ENCODE measurements at regions not wholly inside any gene's neighbourhood (a gene's known extent, or its start where the extent isn't known, plus 50 kb on each side); places are given as distances from the start of the nearest gene placed in this dataset.
"Not testable (repeated sequence)": the region's sequence is repeated elsewhere in the genome, so short reads cannot be mapped to it uniquely, and the experiment has no call there.

- POLR2A ChIA-PET; CTCF ChIA-PET; H3K36me3 ChIP-seq (ENCODE audit: control insufficient read depth in 2 of 2, insufficient read depth in 1 of 2, low read length in 2 of 2); H3K4me1 ChIP-seq (ENCODE audit: control insufficient read depth, insufficient read depth, low read length); H3K9me3 ChIP-seq (ENCODE audit: control insufficient read depth, insufficient read depth, low read depth, low read length); H3K27ac ChIP-seq (ENCODE audit: extremely low read depth, low read depth, low read length); H3K4me3 ChIP-seq (ENCODE audit: low read depth, low read length): not testable (repeated sequence)
These were observed 69.1 kb upstream of the PLGLB2 start for GRCh38 chr2:87678742-87679173.

GRCh38 chr2:87679950-87680349 lies 67.9 kb upstream of the PLGLB2 start:
- H3K4me1 ChIP-seq (ENCODE audit: control insufficient read depth, insufficient read depth, low read length); H3K36me3 ChIP-seq (ENCODE audit: control insufficient read depth in 2 of 2, insufficient read depth in 1 of 2, low read length in 2 of 2); CTCF ChIA-PET; POLR2A ChIA-PET; H3K9me3 ChIP-seq (ENCODE audit: control insufficient read depth, insufficient read depth, low read depth, low read length); H3K4me3 ChIP-seq (ENCODE audit: low read depth, low read length); H3K27ac ChIP-seq (ENCODE audit: extremely low read depth, low read depth, low read length): not testable (repeated sequence)

- H3K9me3 ChIP-seq (ENCODE audit: control insufficient read depth, insufficient read depth, low read depth, low read length); H3K4me3 ChIP-seq (ENCODE audit: low read depth, low read length); H3K27ac ChIP-seq (ENCODE audit: extremely low read depth, low read depth, low read length); CTCF ChIA-PET; H3K4me1 ChIP-seq (ENCODE audit: control insufficient read depth, insufficient read depth, low read length); H3K36me3 ChIP-seq (ENCODE audit: control insufficient read depth in 2 of 2, insufficient read depth in 1 of 2, low read length in 2 of 2); POLR2A ChIA-PET: not testable (repeated sequence)
These were observed 67.2 kb upstream of the PLGLB2 start for GRCh38 chr2:87680691-87681090.

GRCh38 chr2:87683451-87683850 lies 64.4 kb upstream of the PLGLB2 start:
- H3K36me3 ChIP-seq (ENCODE audit: control insufficient read depth in 2 of 2, insufficient read depth in 1 of 2, low read length in 2 of 2); H3K4me1 ChIP-seq (ENCODE audit: control insufficient read depth, insufficient read depth, low read length); H3K9me3 ChIP-seq (ENCODE audit: control insufficient read depth, insufficient read depth, low read depth, low read length); H3K4me3 ChIP-seq (ENCODE audit: low read depth, low read length); CTCF ChIA-PET; POLR2A ChIA-PET; H3K27ac ChIP-seq (ENCODE audit: extremely low read depth, low read depth, low read length): not testable (repeated sequence)

GRCh38 chr2:87683961-87684360 lies 63.9 kb upstream of the PLGLB2 start:
- POLR2A ChIA-PET; CTCF ChIA-PET; H3K4me1 ChIP-seq (ENCODE audit: control insufficient read depth, insufficient read depth, low read length); H3K9me3 ChIP-seq (ENCODE audit: control insufficient read depth, insufficient read depth, low read depth, low read length); H3K27ac ChIP-seq (ENCODE audit: extremely low read depth, low read depth, low read length); H3K36me3 ChIP-seq (ENCODE audit: control insufficient read depth in 2 of 2, insufficient read depth in 1 of 2, low read length in 2 of 2); H3K4me3 ChIP-seq (ENCODE audit: low read depth, low read length): not testable (repeated sequence)

- POLR2A ChIA-PET; H3K27ac ChIP-seq (ENCODE audit: extremely low read depth, low read depth, low read length); CTCF ChIA-PET; H3K36me3 ChIP-seq (ENCODE audit: control insufficient read depth in 2 of 2, insufficient read depth in 1 of 2, low read length in 2 of 2); H3K4me1 ChIP-seq (ENCODE audit: control insufficient read depth, insufficient read depth, low read length); H3K4me3 ChIP-seq (ENCODE audit: low read depth, low read length); H3K9me3 ChIP-seq (ENCODE audit: control insufficient read depth, insufficient read depth, low read depth, low read length): not testable (repeated sequence)
These were observed 62.3 kb upstream of the PLGLB2 start for GRCh38 chr2:87685558-87685957.

- CTCF ChIA-PET; H3K27ac ChIP-seq (ENCODE audit: extremely low read depth, low read depth, low read length); H3K4me3 ChIP-seq (ENCODE audit: low read depth, low read length); POLR2A ChIA-PET; H3K36me3 ChIP-seq (ENCODE audit: control insufficient read depth in 2 of 2, insufficient read depth in 1 of 2, low read length in 2 of 2); H3K9me3 ChIP-seq (ENCODE audit: control insufficient read depth, insufficient read depth, low read depth, low read length); H3K4me1 ChIP-seq (ENCODE audit: control insufficient read depth, insufficient read depth, low read length): not testable (repeated sequence)
These were observed 60.9 kb upstream of the PLGLB2 start for GRCh38 chr2:87686873-87687549.

GRCh38 chr2:87687550-87688270 lies 60.2 kb upstream of the PLGLB2 start:
- POLR2A ChIA-PET; H3K36me3 ChIP-seq (ENCODE audit: control insufficient read depth in 2 of 2, insufficient read depth in 1 of 2, low read length in 2 of 2); CTCF ChIA-PET; H3K9me3 ChIP-seq (ENCODE audit: control insufficient read depth, insufficient read depth, low read depth, low read length); H3K4me3 ChIP-seq (ENCODE audit: low read depth, low read length); H3K4me1 ChIP-seq (ENCODE audit: control insufficient read depth, insufficient read depth, low read length); H3K27ac ChIP-seq (ENCODE audit: extremely low read depth, low read depth, low read length): not testable (repeated sequence)

GRCh38 chr2:87691899-87692592 lies 55.8 kb upstream of the PLGLB2 start:
- H3K36me3 ChIP-seq (ENCODE audit: control insufficient read depth in 2 of 2, insufficient read depth in 1 of 2, low read length in 2 of 2); H3K9me3 ChIP-seq (ENCODE audit: control insufficient read depth, insufficient read depth, low read depth, low read length); H3K4me1 ChIP-seq (ENCODE audit: control insufficient read depth, insufficient read depth, low read length); POLR2A ChIA-PET; H3K4me3 ChIP-seq (ENCODE audit: low read depth, low read length); H3K27ac ChIP-seq (ENCODE audit: extremely low read depth, low read depth, low read length); CTCF ChIA-PET: not testable (repeated sequence)

- H3K36me3 ChIP-seq (ENCODE audit: control insufficient read depth in 2 of 2, insufficient read depth in 1 of 2, low read length in 2 of 2); H3K4me1 ChIP-seq (ENCODE audit: control insufficient read depth, insufficient read depth, low read length); H3K4me3 ChIP-seq (ENCODE audit: low read depth, low read length); POLR2A ChIA-PET; H3K9me3 ChIP-seq (ENCODE audit: control insufficient read depth, insufficient read depth, low read depth, low read length); H3K27ac ChIP-seq (ENCODE audit: extremely low read depth, low read depth, low read length); CTCF ChIA-PET: not testable (repeated sequence)
These were observed 55.0 kb upstream of the PLGLB2 start for GRCh38 chr2:87692914-87693313.

GRCh38 chr2:87693882-87694281 lies 54.0 kb upstream of the PLGLB2 start:
- POLR2A ChIA-PET; CTCF ChIA-PET; H3K27ac ChIP-seq (ENCODE audit: extremely low read depth, low read depth, low read length): not testable (repeated sequence)

More at GRCh38 chr2:87693882-87694281, 54.0 kb upstream of the PLGLB2 start:
- not testable (repeated sequence) for H3K36me3 ChIP-seq (ENCODE audit: control insufficient read depth in 2 of 2, insufficient read depth in 1 of 2, low read length in 2 of 2); H3K4me1 ChIP-seq (ENCODE audit: control insufficient read depth, insufficient read depth, low read length); H3K9me3 ChIP-seq (ENCODE audit: control insufficient read depth, insufficient read depth, low read depth, low read length); H3K4me3 ChIP-seq (ENCODE audit: low read depth, low read length)
